ENCODE measurements at regions not wholly inside any gene's neighbourhood (a gene's known extent, or its start where the extent isn't known, plus 50 kb on each side); places are given as distances from the start of the nearest gene placed in this dataset.
A peak's percentile ranks its signal among the peaks of the same experiment; 100 is the strongest.
"Not testable (repeated sequence)": the region's sequence is repeated elsewhere in the genome, so short reads cannot be mapped to it uniquely, and the experiment has no call there.

- FAIRE-seq; H3K9me1 ChIP-seq (ENCODE audit: control insufficient read depth, insufficient read depth, low read length); H3K36me3 ChIP-seq (ENCODE audit: control insufficient read depth, insufficient read depth, low read length); in situ Hi-C loops (cut with MboI); BruUV-seq (replicated peaks); POLR2A ChIA-PET; H3K27ac ChIP-seq (ENCODE audit: extremely low read depth, low read depth, low read length); H3K4me1 ChIP-seq (replicated peaks in 1 of 2; ENCODE audit: control insufficient read depth in 2 of 2, insufficient read depth in 2 of 2, low read length in 2 of 2); CTCF ChIA-PET (ENCODE audit: low intra/inter-chr PET ratio); DNase-seq (ENCODE audit: extremely low read depth in 1 of 4, low spot score in 3 of 4); H2AFZ ChIP-seq (ENCODE audit: low read depth, low read length); intact Hi-C loops (cut with micrococcal nuclease); H3K4me2 ChIP-seq (ENCODE audit: insufficient read depth, low read length); H3K4me3 ChIP-seq; ATAC-seq; H3K27me3 ChIP-seq (ENCODE audit: control insufficient read depth in 2 of 2, insufficient read depth in 2 of 2, low read length in 2 of 2); H4K20me1 ChIP-seq (replicated peaks; ENCODE audit: control insufficient read depth, insufficient read depth, low read length); H3K9ac ChIP-seq (ENCODE audit: insufficient read depth in 1 of 2, low read depth in 2 of 2, low read length in 2 of 2); H3K9me3 ChIP-seq (replicated peaks; ENCODE audit: control insufficient read depth, insufficient read depth, low read depth, low read length); H3K79me2 ChIP-seq (ENCODE audit: control insufficient read depth, insufficient read depth, low read length): not testable (repeated sequence)
- no CpG with 5 or more reads among the region's 3 CpGs for WGBS (ENCODE audit: insufficient coverage, low coverage, missing lambda C conversion rate)
Observed at GRCh38 chr1:243010719-243011118, 244.4 kb downstream of the CEP170 start.

- CTCF ChIA-PET (ENCODE audit: low intra/inter-chr PET ratio); H3K27me3 ChIP-seq (ENCODE audit: control insufficient read depth in 2 of 2, insufficient read depth in 2 of 2, low read length in 2 of 2); BruUV-seq (replicated peaks); in situ Hi-C loops (cut with MboI); H2AFZ ChIP-seq (ENCODE audit: low read depth, low read length); H3K4me2 ChIP-seq (ENCODE audit: insufficient read depth, low read length); H3K9ac ChIP-seq (ENCODE audit: insufficient read depth in 1 of 2, low read depth in 2 of 2, low read length in 2 of 2); H3K9me1 ChIP-seq (ENCODE audit: control insufficient read depth, insufficient read depth, low read length); H3K4me3 ChIP-seq; H3K9me3 ChIP-seq (replicated peaks; ENCODE audit: control insufficient read depth, insufficient read depth, low read depth, low read length); H4K20me1 ChIP-seq (replicated peaks; ENCODE audit: control insufficient read depth, insufficient read depth, low read length); POLR2A ChIA-PET; H3K36me3 ChIP-seq (ENCODE audit: control insufficient read depth, insufficient read depth, low read length); FAIRE-seq; H3K27ac ChIP-seq (ENCODE audit: extremely low read depth, low read depth, low read length); DNase-seq (ENCODE audit: extremely low read depth in 1 of 4, low spot score in 3 of 4); intact Hi-C loops (cut with micrococcal nuclease); ATAC-seq; H3K4me1 ChIP-seq (replicated peaks in 1 of 2; ENCODE audit: control insufficient read depth in 2 of 2, insufficient read depth in 2 of 2, low read length in 2 of 2); H3K79me2 ChIP-seq (ENCODE audit: control insufficient read depth, insufficient read depth, low read length): not testable (repeated sequence)
- WGBS (ENCODE audit: insufficient coverage, low coverage, missing lambda C conversion rate) = 0% methylated on average over 4 of the region's 4 CpGs
Observed at GRCh38 chr1:243001003-243001402, 254.1 kb downstream of the CEP170 start.

- H4K20me1 ChIP-seq (replicated peaks; ENCODE audit: control insufficient read depth, insufficient read depth, low read length); H3K27me3 ChIP-seq (ENCODE audit: control insufficient read depth in 2 of 2, insufficient read depth in 2 of 2, low read length in 2 of 2); H3K9me3 ChIP-seq (replicated peaks; ENCODE audit: control insufficient read depth, insufficient read depth, low read depth, low read length); H3K4me2 ChIP-seq (ENCODE audit: insufficient read depth, low read length); BruUV-seq (replicated peaks); DNase-seq (ENCODE audit: extremely low read depth in 1 of 4, low spot score in 3 of 4); H3K9me1 ChIP-seq (ENCODE audit: control insufficient read depth, insufficient read depth, low read length); H3K27ac ChIP-seq (ENCODE audit: extremely low read depth, low read depth, low read length); ATAC-seq; H3K36me3 ChIP-seq (ENCODE audit: control insufficient read depth, insufficient read depth, low read length); H3K9ac ChIP-seq (ENCODE audit: insufficient read depth in 1 of 2, low read depth in 2 of 2, low read length in 2 of 2); H3K4me1 ChIP-seq (replicated peaks in 1 of 2; ENCODE audit: control insufficient read depth in 2 of 2, insufficient read depth in 2 of 2, low read length in 2 of 2); H2AFZ ChIP-seq (ENCODE audit: low read depth, low read length); H3K4me3 ChIP-seq; intact Hi-C loops (cut with micrococcal nuclease); H3K79me2 ChIP-seq (ENCODE audit: control insufficient read depth, insufficient read depth, low read length); in situ Hi-C loops (cut with MboI); POLR2A ChIA-PET; FAIRE-seq; CTCF ChIA-PET (ENCODE audit: low intra/inter-chr PET ratio): not testable (repeated sequence)
- WGBS (ENCODE audit: insufficient coverage, low coverage, missing lambda C conversion rate) = 0% methylated on average over 3 of the region's 3 CpGs
Observed at GRCh38 chr1:242992776-242993175, 262.3 kb downstream of the CEP170 start.

GRCh38 chr1:242985096-242985495, 270.0 kb downstream of the CEP170 start:
- H3K4me2 ChIP-seq (ENCODE audit: insufficient read depth, low read length); H3K9ac ChIP-seq (ENCODE audit: insufficient read depth in 1 of 2, low read depth in 2 of 2, low read length in 2 of 2); H3K4me3 ChIP-seq; FAIRE-seq; CTCF ChIA-PET (ENCODE audit: low intra/inter-chr PET ratio); H3K27ac ChIP-seq (ENCODE audit: extremely low read depth, low read depth, low read length); POLR2A ChIA-PET; DNase-seq (ENCODE audit: extremely low read depth in 1 of 4, low spot score in 3 of 4); H2AFZ ChIP-seq (ENCODE audit: low read depth, low read length); in situ Hi-C loops (cut with MboI); BruUV-seq (replicated peaks); H3K4me1 ChIP-seq (replicated peaks in 1 of 2; ENCODE audit: control insufficient read depth in 2 of 2, insufficient read depth in 2 of 2, low read length in 2 of 2); H4K20me1 ChIP-seq (replicated peaks; ENCODE audit: control insufficient read depth, insufficient read depth, low read length); H3K79me2 ChIP-seq (ENCODE audit: control insufficient read depth, insufficient read depth, low read length); H3K9me3 ChIP-seq (replicated peaks; ENCODE audit: control insufficient read depth, insufficient read depth, low read depth, low read length); H3K36me3 ChIP-seq (ENCODE audit: control insufficient read depth, insufficient read depth, low read length); H3K27me3 ChIP-seq (ENCODE audit: control insufficient read depth in 2 of 2, insufficient read depth in 2 of 2, low read length in 2 of 2); H3K9me1 ChIP-seq (ENCODE audit: control insufficient read depth, insufficient read depth, low read length): not testable (repeated sequence)
- peak; percentile 22; the same call in 1 of the 3 replicates for ATAC-seq
- intact Hi-C loops (cut with micrococcal nuclease) = loop anchor here (5.0 kb wide), 1 partner anchor 342 kb away; no protein-coding TSS in a partner anchor
- WGBS (ENCODE audit: insufficient coverage, low coverage, missing lambda C conversion rate) = 1% methylated on average over 3 of the region's 3 CpGs

Measured in K562 (cell line).